Left renal pelvis (tissue), 4 donors: ENCODE measurements at regions not wholly inside any gene's neighbourhood (a gene's known extent, or its start where the extent isn't known, plus 50 kb on each side); places are given as distances from the start of the nearest gene placed in this dataset.

Source experiments
- DNase-seq, 4 donors: peaks; one replicate each; pipeline ENCODE4 v3.0.0-alpha.2; 2013; ENCODE audit warnings: low read depth in 4 of 4, low spot score in 3 of 4

DNA sequence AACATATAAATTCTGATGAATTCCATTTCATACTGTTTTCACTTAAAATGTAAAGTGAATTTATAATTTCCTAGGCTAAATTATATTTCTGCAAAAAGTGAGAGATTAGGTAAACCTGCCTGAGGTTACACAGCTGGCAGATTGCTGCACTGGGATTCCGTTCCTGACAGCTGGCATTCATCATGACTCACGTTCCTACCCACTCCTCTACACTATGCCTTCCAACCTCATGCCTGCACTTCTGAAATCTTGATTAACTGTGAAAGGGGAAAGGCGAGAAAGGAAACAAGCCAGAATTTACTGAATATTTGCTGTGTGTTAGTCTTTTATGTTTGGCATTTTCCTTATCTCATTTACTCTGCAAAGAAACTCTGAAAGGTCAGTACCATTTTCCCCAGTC is 73.3 kb upstream of the MON1B start:
- no peak for DNase-seq

DNA sequence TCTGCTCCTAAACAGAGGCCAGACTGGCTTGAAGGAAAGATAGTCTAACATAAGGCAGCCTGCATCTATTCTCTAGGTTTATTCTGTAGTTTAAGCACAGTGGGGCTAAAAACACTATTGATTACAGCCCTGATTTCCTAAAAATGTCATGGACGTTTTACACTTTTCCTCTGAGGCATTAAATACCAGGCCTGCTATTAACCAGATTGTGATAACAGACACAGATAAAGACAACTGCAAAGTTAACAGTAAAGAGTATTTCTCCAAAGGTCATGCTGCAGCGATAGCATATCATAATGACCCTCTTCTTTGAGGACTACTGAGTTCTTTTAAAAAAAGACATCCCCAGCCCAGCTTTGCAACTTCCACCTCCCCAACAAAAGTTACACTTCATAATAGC is 59.6 kb upstream of the MON1B start:
- DNase-seq: no peak

GRCh38 chr16:77132051-77132618 is 58.9 kb upstream of the MON1B start:
- no peak for DNase-seq

DNA sequence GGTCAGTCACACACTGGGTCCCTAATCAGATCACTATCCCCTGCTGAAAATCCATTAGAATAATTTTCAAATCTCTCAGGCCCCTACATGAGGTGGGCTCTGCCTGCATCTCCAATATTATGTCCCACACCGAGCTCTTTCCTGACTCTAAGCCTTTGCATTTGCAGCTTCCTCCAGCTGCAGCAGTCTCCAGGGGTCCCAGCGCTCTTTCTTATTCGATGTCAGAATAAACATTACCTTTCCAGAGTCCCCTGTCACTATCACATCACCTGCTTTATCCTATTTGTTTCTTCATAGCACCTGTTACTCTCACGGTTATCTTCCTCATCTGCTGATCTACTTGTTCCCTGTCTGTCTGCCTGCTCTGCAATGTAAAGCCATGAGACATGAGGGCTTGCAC is 57.3 kb upstream of the MON1B start:
- no peak for DNase-seq

DNA sequence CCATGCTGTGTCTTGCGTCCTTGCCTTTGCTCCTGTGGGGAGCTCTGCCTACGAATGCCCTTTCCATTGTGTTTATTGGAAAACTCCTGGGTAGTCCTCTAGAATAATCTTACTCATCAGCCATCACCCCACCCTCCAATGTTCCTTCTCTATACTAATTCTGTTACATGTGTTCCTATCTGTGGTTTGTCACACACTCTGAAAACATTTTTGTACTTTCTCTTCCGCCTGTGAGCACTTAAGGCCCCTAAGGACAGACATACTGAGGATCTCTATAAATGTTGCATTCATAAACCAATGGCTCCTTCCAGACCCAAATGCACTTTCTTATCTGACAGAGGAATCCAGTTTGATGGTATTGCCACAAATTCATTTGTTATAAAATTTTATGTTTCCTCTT is 53.9 kb upstream of the MON1B start:
- DNase-seq: no peak
